ENCODE measurements at regions not wholly inside any gene's neighbourhood (a gene's known extent, or its start where the extent isn't known, plus 50 kb on each side); places are given as distances from the start of the nearest gene placed in this dataset.

- no peak overlapping the region for H3K27ac ChIP-seq (ENCODE audit: low read length)
- H3K4me3 ChIP-seq (ENCODE audit: low read length), result no peak overlapping the region
- no peaks in the 10 kb centered on the region for H3K27me3 ChIP-seq (ENCODE audit: control insufficient read depth, insufficient read depth, low read length)
- no peak for DNase-seq
- H3K4me1 ChIP-seq (ENCODE audit: control insufficient read depth, insufficient read depth, low read length), result no peaks in the 10 kb centered on the region
- H3K9me3 ChIP-seq (replicated peaks; ENCODE audit: control insufficient read depth, low read depth, low read length), result no peaks in the 10 kb centered on the region
- H3K36me3 ChIP-seq (ENCODE audit: control insufficient read depth, insufficient read depth, low read length), result no peaks in the 10 kb centered on the region
Observed at GRCh38 chr18:30650499-30650898, 392.0 kb downstream of the DSC3 start.

- no peak overlapping the region for H3K4me3 ChIP-seq (ENCODE audit: low read length)
- H3K9me3 ChIP-seq (replicated peaks; ENCODE audit: control insufficient read depth, low read depth, low read length), result no peaks in the 10 kb centered on the region
Observed at GRCh38 chr18:30644158-30644557, 398.4 kb downstream of the DSC3 start.

GRCh38 chr18:30639361-30639760 is 403.2 kb downstream of the DSC3 start:
- Histone ChIP-seq H3K4me1 (ENCODE audit: control insufficient read depth, insufficient read depth, low read length) (no peaks in the 10 kb centered on the region), H3K4me3 (ENCODE audit: low read length) (no peak overlapping the region), H3K9me3 (replicated peaks; ENCODE audit: control insufficient read depth, low read depth, low read length) (no peaks in the 10 kb centered on the region), H3K36me3 (ENCODE audit: control insufficient read depth, insufficient read depth, low read length) (no peaks in the 10 kb centered on the region), H3K27ac (ENCODE audit: low read length) (no peak overlapping the region), H3K27me3 (ENCODE audit: control insufficient read depth, insufficient read depth, low read length) (no peaks in the 10 kb centered on the region)
- WGBS (ENCODE audit: insufficient coverage), result 85% methylated on average over 2 of the region's 4 CpGs
- no peak for DNase-seq

More at GRCh38 chr18:30644158-30644557, 398.4 kb downstream of the DSC3 start:
- Histone ChIP-seq H3K27ac (ENCODE audit: low read length) (no peak overlapping the region), H3K36me3 (ENCODE audit: control insufficient read depth, insufficient read depth, low read length) (no peaks in the 10 kb centered on the region), H3K27me3 (ENCODE audit: control insufficient read depth, insufficient read depth, low read length) (no peaks in the 10 kb centered on the region), H3K4me1 (ENCODE audit: control insufficient read depth, insufficient read depth, low read length) (no peaks in the 10 kb centered on the region)
- no peak for DNase-seq

GRCh38 chr18:30634249-30634648 is 408.3 kb downstream of the DSC3 start:
- H3K36me3 ChIP-seq (ENCODE audit: control insufficient read depth, insufficient read depth, low read length), result no peaks in the 10 kb centered on the region
- DNase-seq, result peak; percentile 16
- no peaks in the 10 kb centered on the region for H3K4me1 ChIP-seq (ENCODE audit: control insufficient read depth, insufficient read depth, low read length)
- no peak overlapping the region for H3K27ac ChIP-seq (ENCODE audit: low read length)
- peaks cover 5% of the 10 kb centered on the region for H3K9me3 ChIP-seq (replicated peaks; ENCODE audit: control insufficient read depth, low read depth, low read length)
- H3K27me3 ChIP-seq (ENCODE audit: control insufficient read depth, insufficient read depth, low read length), result no peaks in the 10 kb centered on the region
- H3K4me3 ChIP-seq (ENCODE audit: low read length), result no peak overlapping the region

- Histone ChIP-seq H3K27ac (ENCODE audit: low read length) (no peak overlapping the region), H3K4me1 (ENCODE audit: control insufficient read depth, insufficient read depth, low read length) (no peaks in the 10 kb centered on the region), H3K4me3 (ENCODE audit: low read length) (no peak overlapping the region), H3K9me3 (replicated peaks; ENCODE audit: control insufficient read depth, low read depth, low read length) (peaks cover 7% of the 10 kb centered on the region), H3K27me3 (ENCODE audit: control insufficient read depth, insufficient read depth, low read length) (no peaks in the 10 kb centered on the region), H3K36me3 (ENCODE audit: control insufficient read depth, insufficient read depth, low read length) (no peaks in the 10 kb centered on the region)
- no peak for DNase-seq
- 33% methylated on average over 1 of the region's 2 CpGs for WGBS (ENCODE audit: insufficient coverage)
Observed at GRCh38 chr18:30632071-30632698, 410.4 kb downstream of the DSC3 start.

GRCh38 chr18:30625961-30626360 is 416.6 kb downstream of the DSC3 start:
- Histone ChIP-seq H3K4me3 (ENCODE audit: low read length) (no peak overlapping the region), H3K27me3 (ENCODE audit: control insufficient read depth, insufficient read depth, low read length) (no peaks in the 10 kb centered on the region), H3K27ac (ENCODE audit: low read length) (no peak overlapping the region), H3K9me3 (replicated peaks; ENCODE audit: control insufficient read depth, low read depth, low read length) (peaks cover 4% of the 10 kb centered on the region), H3K36me3 (ENCODE audit: control insufficient read depth, insufficient read depth, low read length) (no peaks in the 10 kb centered on the region), H3K4me1 (ENCODE audit: control insufficient read depth, insufficient read depth, low read length) (no peaks in the 10 kb centered on the region)
- 78% methylated on average over 1 of the region's 3 CpGs for WGBS (ENCODE audit: insufficient coverage)
- no peak for DNase-seq

GRCh38 chr18:30623401-30624065 is 419.0 kb downstream of the DSC3 start:
- no peak overlapping the region for H3K27ac ChIP-seq (ENCODE audit: low read length)
- no peak for DNase-seq
- H3K27me3 ChIP-seq (ENCODE audit: control insufficient read depth, insufficient read depth, low read length), result no peaks in the 10 kb centered on the region
- no peak overlapping the region for H3K4me3 ChIP-seq (ENCODE audit: low read length)
- H3K36me3 ChIP-seq (ENCODE audit: control insufficient read depth, insufficient read depth, low read length), result no peaks in the 10 kb centered on the region
- no CpG with 5 or more reads among the region's 5 CpGs for WGBS (ENCODE audit: insufficient coverage)
- no peaks in the 10 kb centered on the region for H3K4me1 ChIP-seq (ENCODE audit: control insufficient read depth, insufficient read depth, low read length)
- peaks cover 4% of the 10 kb centered on the region for H3K9me3 ChIP-seq (replicated peaks; ENCODE audit: control insufficient read depth, low read depth, low read length)

GRCh38 chr18:30622635-30623034 is 419.9 kb downstream of the DSC3 start:
- Histone ChIP-seq H3K4me1 (ENCODE audit: control insufficient read depth, insufficient read depth, low read length) (no peaks in the 10 kb centered on the region), H3K27ac (ENCODE audit: low read length) (no peak overlapping the region), H3K9me3 (replicated peaks; ENCODE audit: control insufficient read depth, low read depth, low read length) (peaks cover 4% of the 10 kb centered on the region), H3K27me3 (ENCODE audit: control insufficient read depth, insufficient read depth, low read length) (no peaks in the 10 kb centered on the region), H3K36me3 (ENCODE audit: control insufficient read depth, insufficient read depth, low read length) (no peaks in the 10 kb centered on the region), H3K4me3 (ENCODE audit: low read length) (no peak overlapping the region)
- WGBS (ENCODE audit: insufficient coverage), result no CpG with 5 or more reads among the region's 6 CpGs
- no peak for DNase-seq

- Histone ChIP-seq H3K27ac (ENCODE audit: low read length) (no peak overlapping the region), H3K4me1 (ENCODE audit: control insufficient read depth, insufficient read depth, low read length) (no peaks in the 10 kb centered on the region), H3K9me3 (replicated peaks; ENCODE audit: control insufficient read depth, low read depth, low read length) (peaks cover 2% of the 10 kb centered on the region), H3K27me3 (ENCODE audit: control insufficient read depth, insufficient read depth, low read length) (no peaks in the 10 kb centered on the region), H3K36me3 (ENCODE audit: control insufficient read depth, insufficient read depth, low read length) (no peaks in the 10 kb centered on the region), H3K4me3 (ENCODE audit: low read length) (no peak overlapping the region)
- 71% methylated on average over 3 of the region's 3 CpGs for WGBS (ENCODE audit: insufficient coverage)
- no peak for DNase-seq
Observed at GRCh38 chr18:30622104-30622503, 420.4 kb downstream of the DSC3 start.

GRCh38 chr18:30618567-30618966 is 424.0 kb downstream of the DSC3 start:
- H3K9me3 ChIP-seq (replicated peaks; ENCODE audit: control insufficient read depth, low read depth, low read length), result no peaks in the 10 kb centered on the region
- no peak overlapping the region for H3K27ac ChIP-seq (ENCODE audit: low read length)
- H3K36me3 ChIP-seq (ENCODE audit: control insufficient read depth, insufficient read depth, low read length), result no peaks in the 10 kb centered on the region
- no CpG with 5 or more reads among the region's 3 CpGs for WGBS (ENCODE audit: insufficient coverage)
- no peak for DNase-seq
- H3K4me3 ChIP-seq (ENCODE audit: low read length), result no peak overlapping the region
- no peaks in the 10 kb centered on the region for H3K4me1 ChIP-seq (ENCODE audit: control insufficient read depth, insufficient read depth, low read length)
- no peaks in the 10 kb centered on the region for H3K27me3 ChIP-seq (ENCODE audit: control insufficient read depth, insufficient read depth, low read length)

GRCh38 chr18:30616414-30616813 is 426.1 kb downstream of the DSC3 start:
- H3K27me3 ChIP-seq (ENCODE audit: control insufficient read depth, insufficient read depth, low read length), result no peaks in the 10 kb centered on the region
- no CpG with 5 or more reads among the region's 6 CpGs for WGBS (ENCODE audit: insufficient coverage)
- H3K4me1 ChIP-seq (ENCODE audit: control insufficient read depth, insufficient read depth, low read length), result no peaks in the 10 kb centered on the region
- H3K4me3 ChIP-seq (ENCODE audit: low read length), result no peak overlapping the region
- H3K36me3 ChIP-seq (ENCODE audit: control insufficient read depth, insufficient read depth, low read length), result no peaks in the 10 kb centered on the region
- H3K27ac ChIP-seq (ENCODE audit: low read length), result no peak overlapping the region
- H3K9me3 ChIP-seq (replicated peaks; ENCODE audit: control insufficient read depth, low read depth, low read length), result no peaks in the 10 kb centered on the region
- no peak for DNase-seq

Measured in muscle of leg (tissue), 3 donors.